ENCODE measurements at regions not wholly inside any gene's neighbourhood (a gene's known extent, or its start where the extent isn't known, plus 50 kb on each side); places are given as distances from the start of the nearest gene placed in this dataset.

DNA sequence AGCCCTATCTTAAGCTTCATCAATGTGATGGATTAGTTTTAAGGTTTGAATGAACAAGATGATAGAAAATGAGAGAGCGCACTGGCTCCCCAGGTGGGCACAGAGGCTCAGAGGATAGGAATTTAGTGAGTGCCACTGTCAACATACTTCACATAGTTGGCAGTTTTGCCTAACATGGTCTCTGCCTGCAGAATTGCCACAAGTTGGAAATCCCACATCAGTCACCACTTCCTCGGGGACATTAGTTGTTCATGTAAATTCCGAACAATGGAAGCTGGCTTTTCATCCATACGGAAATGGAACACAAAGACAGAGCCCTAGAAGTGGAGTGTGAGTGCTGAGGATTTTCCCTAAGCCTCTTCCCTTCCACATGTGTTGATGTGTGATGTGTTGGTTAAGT lies 123.9 kb upstream of the PHACTR1 start:
- no peaks in the 10 kb centered on the region for H3K9me3 ChIP-seq
- no peak overlapping the region for H3K27ac ChIP-seq
- intact Hi-C loops (cut with DNase I; ENCODE audit: low total_unique reads): no loop called here
- no peaks in the 10 kb centered on the region for H3K36me3 ChIP-seq (ENCODE audit: low read depth, missing control alignments)
- H3K4me1 ChIP-seq: peaks cover 12% of the 10 kb centered on the region
- DNase-seq: no peak
- no peak for TF ChIP-seq CTCF (IDR thresholded peaks at IDR 0.05)
- TF ChIP-seq POLR2A (IDR thresholded peaks at IDR 0.05): no peak
- H3K4me3 ChIP-seq: no peak overlapping the region
- WGBS, 2 donors: 77 to 92% methylated on average over 4 of the region's 4 CpGs
- no peaks in the 10 kb centered on the region for H3K27me3 ChIP-seq

DNA sequence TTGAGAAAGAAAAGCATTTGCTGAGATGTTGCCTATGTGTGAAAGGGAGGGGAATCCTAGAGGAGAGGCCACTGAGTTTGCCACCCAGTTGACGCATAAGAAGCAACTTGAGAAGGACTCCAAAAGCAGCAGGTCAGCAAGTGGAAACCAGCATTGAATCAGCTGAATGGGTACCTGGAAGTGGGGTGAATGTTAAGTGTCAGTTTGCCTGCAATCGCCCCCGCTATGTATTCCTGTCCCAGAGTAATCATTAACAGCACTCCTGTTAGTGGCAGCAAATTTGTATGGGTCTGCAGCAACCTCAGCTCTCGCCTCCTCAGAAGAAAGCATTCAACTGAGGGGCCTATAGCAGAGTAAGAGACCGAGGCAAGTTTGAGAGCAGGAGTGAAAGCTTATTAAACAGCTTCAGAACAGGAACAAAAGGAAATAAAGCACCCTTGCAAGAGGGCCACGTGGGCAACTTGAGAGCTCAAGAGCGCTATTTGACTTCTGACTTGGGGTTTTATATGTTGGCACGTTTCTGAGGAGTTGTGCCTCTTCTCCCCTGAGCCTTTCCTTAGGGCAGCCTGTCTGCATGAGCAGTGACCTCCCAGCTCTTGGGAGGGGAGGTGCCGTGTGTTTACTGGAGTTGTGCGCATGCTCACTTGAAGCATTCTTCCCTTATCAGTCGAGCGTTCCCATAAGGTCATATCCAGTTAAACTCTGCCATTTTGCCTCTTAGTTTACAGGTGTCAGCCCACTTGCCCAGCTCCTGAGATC lies 122.6 kb upstream of the PHACTR1 start:
- 30 to 56% methylated on average over 12 of the region's 12 CpGs for WGBS, 2 donors
- H3K27ac ChIP-seq: no peak overlapping the region
- DNase-seq: peak; percentile 52

GRCh38 chr6:12594530-12594893 lies 122.1 kb upstream of the PHACTR1 start:
- H3K36me3 ChIP-seq (ENCODE audit: low read depth, missing control alignments): no peaks in the 10 kb centered on the region
- intact Hi-C loops (cut with DNase I; ENCODE audit: low total_unique reads): no loop called here
- TF ChIP-seq POLR2A (IDR thresholded peaks at IDR 0.05) (no peak), CTCF (IDR thresholded peaks at IDR 0.05) (no peak)
- H3K9me3 ChIP-seq: no peaks in the 10 kb centered on the region
- no peaks in the 10 kb centered on the region for H3K27me3 ChIP-seq
- no peak for DNase-seq
- peaks cover 12% of the 10 kb centered on the region for H3K4me1 ChIP-seq
- H3K27ac ChIP-seq: no peak overlapping the region
- 47 to 53% methylated on average over 3 of the region's 3 CpGs for WGBS, 2 donors
- H3K4me3 ChIP-seq: no peak overlapping the region

More for the DNA sequence above, 122.6 kb upstream of the PHACTR1 start:
- no peaks in the 10 kb centered on the region for H3K36me3 ChIP-seq (ENCODE audit: low read depth, missing control alignments)
- H3K4me1 ChIP-seq: peaks cover 12% of the 10 kb centered on the region
- H3K27me3 ChIP-seq: no peaks in the 10 kb centered on the region
- TF ChIP-seq CTCF (IDR thresholded peaks at IDR 0.05) (no peak), POLR2A (IDR thresholded peaks at IDR 0.05) (no peak)
- no peaks in the 10 kb centered on the region for H3K9me3 ChIP-seq
- intact Hi-C loops (cut with DNase I; ENCODE audit: low total_unique reads): no loop called here
- H3K4me3 ChIP-seq: no peak overlapping the region

GRCh38 chr6:12595161-12595811 lies 121.3 kb upstream of the PHACTR1 start:
- H3K4me1 ChIP-seq: peaks cover 12% of the 10 kb centered on the region
- no peaks in the 10 kb centered on the region for H3K9me3 ChIP-seq
- H3K4me3 ChIP-seq: no peak overlapping the region
- H3K36me3 ChIP-seq (ENCODE audit: low read depth, missing control alignments): no peaks in the 10 kb centered on the region
- no peak for DNase-seq
- WGBS, 2 donors: 76 to 79% methylated on average over 9 of the region's 9 CpGs
- H3K27ac ChIP-seq: no peak overlapping the region
- no peaks in the 10 kb centered on the region for H3K27me3 ChIP-seq
- no peak for TF ChIP-seq CTCF (IDR thresholded peaks at IDR 0.05)
- no peak for TF ChIP-seq POLR2A (IDR thresholded peaks at IDR 0.05)
- intact Hi-C loops (cut with DNase I; ENCODE audit: low total_unique reads): no loop called here

All from testis (tissue), 2 donors.